ENCODE measurements at regions not wholly inside any gene's neighbourhood (a gene's known extent, or its start where the extent isn't known, plus 50 kb on each side); places are given as distances from the start of the nearest gene placed in this dataset.

- Histone ChIP-seq H4K20me1 (ENCODE audit: control insufficient read depth, insufficient read depth) (no peaks in the 10 kb centered on the region), H3K36me3 (ENCODE audit: control insufficient read depth in 2 of 2, insufficient read depth in 2 of 2, low read length in 1 of 2) (no peaks in the 10 kb centered on the region), H3K27me3 (replicated peaks in 1 of 2; ENCODE audit: control insufficient read depth in 2 of 2, insufficient read depth in 2 of 2, low read length in 1 of 2) (no peaks in the 10 kb centered on the region; a peak in 2 of 4 replicates), H3K27ac (ENCODE audit: control insufficient read depth, insufficient read depth) (no peak overlapping the region), H3K4me2 (ENCODE audit: control insufficient read depth, insufficient read depth) (no peak overlapping the region), H3K4me3 (no peak overlapping the region), H3K9me3 (replicated peaks; ENCODE audit: control insufficient read depth, insufficient read depth, low read length) (no peaks in the 10 kb centered on the region; the same call in 1 of the 3 replicates), H3K79me2 (ENCODE audit: control insufficient read depth, insufficient read depth, low read length) (no peaks in the 10 kb centered on the region), H3K9ac (ENCODE audit: control insufficient read depth, insufficient read depth, low read length) (no peak overlapping the region), H3K4me1 (ENCODE audit: control insufficient read depth, insufficient read depth, low read length) (no peaks in the 10 kb centered on the region), H2AFZ (ENCODE audit: control insufficient read depth, low read depth, low read length) (no peak overlapping the region)
- CTCF ChIA-PET, result interaction anchor here (1.0 kb wide), 1 partner anchor 34 kb away, joined by 3 read pairs; no protein-coding TSS in a partner anchor
- FAIRE-seq, result no peak
- BruUV-seq (replicated peaks), result no TSS peak
- DNase-seq (ENCODE audit: low read depth, low spot score), result no peak
- intact Hi-C loops (cut with micrococcal nuclease; ENCODE audit: unreplicated experiment) (loop anchor here (10.0 kb wide), 1 partner anchor 315 kb away; no protein-coding TSS in a partner anchor), in situ Hi-C loops (cut with MboI) (no loop called here)
- SMC1A ChIA-PET (ENCODE audit: uncharacterized antibody, unreplicated experiment), result no interaction called here
- RAD21 ChIA-PET (ENCODE audit: unreplicated experiment), result no interaction called here
- ATAC-seq, result no peak
- no peak for TF ChIP-seq REST (IDR thresholded peaks at IDR 0.05; ENCODE audit: low read depth, low read length)
- TF ChIP-seq IRF4 (IDR thresholded peaks at IDR 0.05; ENCODE audit: low read depth, low read length), result no peak
- no peak for TF ChIP-seq IRF3 (IDR thresholded peaks at IDR 0.05)
- TF ChIP-seq ZZZ3 (IDR thresholded peaks at IDR 0.05; ENCODE audit: control insufficient read depth, insufficient read length, low read depth), result no peak
- TF ChIP-seq POLR2AphosphoS2 (IDR thresholded peaks at IDR 0.05; ENCODE audit: low read depth, low read length), result no peak
- no peak for TF ChIP-seq RELA (IDR thresholded peaks at IDR 0.05; ENCODE audit: borderline replicate concordance, partially characterized antibody)
- no peak for TF ChIP-seq ESRRA (IDR thresholded peaks at IDR 0.05; ENCODE audit: low read length)
- no peak for TF ChIP-seq PML (IDR thresholded peaks at IDR 0.05; ENCODE audit: low read length)
- TF ChIP-seq CBFB (IDR thresholded peaks at IDR 0.05; ENCODE audit: low read depth), result no peak
- TF ChIP-seq SMC3 (IDR thresholded peaks at IDR 0.05; ENCODE audit: borderline replicate concordance, low read length), result no peak
- no peak for TF ChIP-seq CHD1 (IDR thresholded peaks at IDR 0.05; ENCODE audit: low read depth, low read length)
- no peak for TF ChIP-seq MEF2B (IDR thresholded peaks at IDR 0.05; ENCODE audit: partially characterized antibody, poor library complexity, severe bottlenecking)
- no peak for TF ChIP-seq ZNF274 (IDR thresholded peaks at IDR 0.05; ENCODE audit: insufficient read depth, insufficient read length)
- no peak for TF ChIP-seq ZNF207 (IDR thresholded peaks at IDR 0.05; ENCODE audit: borderline replicate concordance)
- TF ChIP-seq CREB1 (IDR thresholded peaks at IDR 0.05; ENCODE audit: low read depth), result no peak
- no peak for TF ChIP-seq ZBED1 (IDR thresholded peaks at IDR 0.05; ENCODE audit: borderline replicate concordance)
- TF ChIP-seq SMAD1 (IDR thresholded peaks at IDR 0.05; ENCODE audit: low read depth, partially characterized antibody), result no peak
- no peak for TF ChIP-seq ZNF217 (IDR thresholded peaks at IDR 0.05)
- no peak for TF ChIP-seq SIX5 (IDR thresholded peaks at IDR 0.05; ENCODE audit: low read depth, low read length, severe bottlenecking)
- WGBS (ENCODE audit: insufficient coverage, insufficient replicate concordance, low lambda C conversion rate, missing lambda C conversion rate), result 17% methylated on average over 5 of the region's 5 CpGs
- POLR2A ChIA-PET, result no interaction called here
Observed at GRCh38 chr2:157159221-157159934, 98.1 kb upstream of the GALNT5 start.
